NCI-H82 treated with DMSO at 0.1 percent for 48 hours (cell line): ENCODE measurements at regions not wholly inside any gene's neighbourhood (a gene's known extent, or its start where the extent isn't known, plus 50 kb on each side); places are given as distances from the start of the nearest gene placed in this dataset.
"Not testable (repeated sequence)": the region's sequence is repeated elsewhere in the genome, so short reads cannot be mapped to it uniquely, and the experiment has no call there.

ENCODE experiments used
- DNase-seq: peaks from one replicate; lab custom pipeline; 2025; ENCODE audit not compliant: unreplicated experiment; lab: John Stamatoyannopoulos, UW

DNA sequence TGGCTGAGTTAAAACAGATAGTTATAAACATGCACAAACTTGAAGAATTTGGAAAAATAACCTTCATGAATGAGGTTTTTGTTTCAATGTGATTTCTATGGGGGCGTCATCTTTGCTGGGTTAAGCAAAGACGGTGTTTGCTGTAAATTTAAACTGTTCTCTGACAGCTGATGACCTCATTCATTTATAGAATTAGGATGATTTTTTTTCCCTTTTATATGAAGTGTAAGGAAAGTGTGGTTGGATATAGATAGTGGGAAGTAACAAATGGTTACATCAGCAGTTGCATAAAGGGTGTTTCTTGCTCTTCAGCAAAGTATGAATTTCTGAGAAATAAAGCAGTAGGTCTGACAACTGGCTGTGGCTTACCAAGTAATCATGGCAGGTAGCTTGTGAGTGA, 137.2 kb upstream of the CENPW start:
- no peak for DNase-seq

- DNase-seq = no peak
Measured at GRCh38 chr6:126204126-126204525, 135.8 kb upstream of the CENPW start.

DNA sequence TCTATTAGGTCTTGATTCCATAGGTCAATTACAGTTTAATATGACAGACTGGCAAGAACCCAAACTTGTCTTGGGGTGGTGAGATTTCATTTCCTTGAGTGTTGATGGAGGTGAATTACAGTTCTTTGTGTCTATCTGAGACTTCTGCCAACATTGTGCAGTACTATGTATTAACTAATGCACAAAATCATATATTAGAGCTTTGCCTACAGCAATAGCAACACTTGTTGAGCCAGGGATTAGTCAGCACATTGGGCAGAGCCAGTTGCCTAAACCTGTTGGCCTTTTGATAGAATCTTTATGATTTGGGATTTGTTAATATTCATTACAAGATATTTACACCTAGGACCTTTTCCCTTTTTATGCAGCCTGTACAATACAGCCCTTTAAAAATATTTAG, 135.3 kb upstream of the CENPW start:
- DNase-seq = no peak

- DNase-seq = no peak
Measured at GRCh38 chr6:126206504-126207246, 133.2 kb upstream of the CENPW start.

GRCh38 chr6:126210398-126211075, 129.4 kb upstream of the CENPW start:
- no peak for DNase-seq

DNA sequence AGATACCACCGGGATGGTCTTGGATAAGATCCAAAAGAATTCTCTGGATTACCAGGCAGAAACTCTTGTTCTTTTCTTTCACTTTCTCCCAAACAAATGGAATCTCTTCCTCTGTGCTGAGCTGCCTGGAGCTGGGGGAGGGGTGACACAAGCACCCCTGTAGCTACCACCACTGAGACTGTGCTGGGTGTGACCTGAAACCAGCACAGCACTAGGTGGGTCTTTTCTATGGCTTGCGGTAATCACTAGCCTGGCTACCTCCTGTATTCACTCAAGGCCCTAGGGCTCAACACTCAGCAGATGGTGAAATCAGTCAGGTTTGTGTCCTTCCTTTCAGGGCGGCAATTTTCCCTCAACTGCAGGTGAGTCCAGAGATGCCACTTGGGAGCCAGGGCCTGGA, 122.4 kb upstream of the CENPW start:
- DNase-seq = no peak

DNA sequence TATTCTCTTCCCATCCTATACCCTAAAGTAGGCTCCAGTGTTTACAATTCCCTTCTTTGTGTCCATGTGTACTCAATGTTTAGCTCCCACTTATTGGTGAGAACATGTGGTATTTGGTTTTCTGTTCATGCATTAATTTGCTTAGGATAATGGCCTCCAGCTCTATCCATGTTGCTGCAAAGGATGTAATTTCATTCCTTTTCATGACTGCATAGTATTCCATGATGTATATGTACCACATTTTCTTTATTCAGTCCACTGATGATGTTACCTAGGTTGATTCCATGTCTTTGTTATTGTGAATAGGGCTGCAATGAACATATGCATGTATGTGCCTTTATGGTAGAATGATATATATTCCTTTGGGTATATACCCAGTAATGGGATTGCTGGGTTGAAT, 119.0 kb upstream of the CENPW start:
- not testable (repeated sequence) for DNase-seq

- peak; percentile 98 for DNase-seq
Measured at GRCh38 chr6:126227833-126228702, 111.8 kb upstream of the CENPW start.

DNA sequence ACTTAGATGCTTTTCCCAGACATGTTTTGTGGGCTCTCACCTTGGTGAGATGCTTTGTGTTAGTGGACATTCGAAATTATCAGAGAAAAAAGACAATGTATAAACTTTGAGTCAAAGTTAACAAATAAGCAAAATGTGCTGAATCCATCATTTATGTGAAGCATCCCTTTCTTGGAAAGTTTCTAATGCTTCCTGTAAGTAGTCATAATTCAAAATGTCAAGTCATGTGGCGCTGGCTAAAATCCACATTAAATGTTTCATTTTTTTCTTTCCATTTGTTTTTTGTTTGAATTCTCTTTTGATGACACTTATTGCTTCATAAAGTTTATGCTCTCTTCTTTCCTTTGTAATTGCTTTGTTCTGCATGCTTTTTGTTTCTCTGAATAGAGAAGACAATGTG, 107.2 kb upstream of the CENPW start:
- no peak for DNase-seq

DNA sequence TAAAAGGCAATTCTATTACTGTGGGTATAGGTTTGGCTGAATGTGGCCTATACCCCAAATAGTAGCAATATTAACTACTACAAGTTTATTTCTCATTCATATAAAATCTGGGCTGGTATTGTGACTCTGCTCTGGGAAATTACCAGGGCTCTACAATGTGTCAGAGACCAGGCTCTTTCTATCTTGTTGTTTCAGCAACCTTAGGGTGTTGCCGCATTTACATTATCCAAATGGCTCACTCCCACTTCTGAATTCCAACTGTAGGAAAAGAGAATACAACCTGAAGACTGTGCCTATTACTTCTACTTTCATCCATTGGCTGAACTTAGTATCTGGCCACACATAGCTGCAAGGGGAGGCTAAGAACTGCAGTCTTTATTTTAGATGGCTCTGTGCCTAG, 106.7 kb upstream of the CENPW start:
- no peak for DNase-seq

DNA sequence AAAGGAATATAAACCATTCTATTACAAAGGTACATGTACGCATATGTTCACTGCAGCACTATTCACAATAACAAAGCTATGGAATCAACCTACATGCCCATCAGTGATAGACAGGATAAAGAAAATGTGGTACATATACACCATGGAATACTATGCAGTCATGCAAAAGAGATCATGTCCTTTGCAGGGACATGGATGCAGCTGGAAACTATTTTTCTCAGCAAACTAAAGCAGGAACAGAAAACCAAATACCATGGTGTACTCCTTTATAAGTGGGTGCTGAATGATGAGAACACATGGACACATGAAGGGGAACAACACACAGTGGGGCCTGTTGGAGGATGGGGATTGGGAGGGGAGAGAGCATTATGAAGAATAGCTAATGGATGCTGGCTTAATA, 104.6 kb upstream of the CENPW start:
- DNase-seq = no peak

- no peak for DNase-seq
Measured at GRCh38 chr6:126245077-126245476, 94.8 kb upstream of the CENPW start.

DNA sequence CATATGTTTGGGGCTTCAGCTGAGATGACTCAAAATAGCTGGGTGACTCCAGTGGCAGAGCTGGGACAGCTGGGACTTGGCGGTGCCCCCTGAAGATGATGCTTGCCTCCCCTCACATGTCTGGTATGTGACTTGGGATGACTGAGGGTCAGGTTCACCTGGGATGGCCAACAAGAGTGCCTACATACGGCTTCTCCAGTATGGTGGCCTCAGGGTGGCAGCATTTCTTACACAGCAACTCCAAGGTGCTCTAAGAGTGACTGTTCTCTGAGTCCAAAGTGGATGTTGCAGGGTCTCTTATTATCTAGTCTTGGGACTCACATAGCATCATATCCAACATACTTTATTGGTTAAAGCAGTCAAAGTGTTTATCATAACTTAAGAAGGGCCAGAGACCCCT, 87.8 kb upstream of the CENPW start:
- no peak for DNase-seq

GRCh38 chr6:126253431-126253830, 86.5 kb upstream of the CENPW start:
- DNase-seq = no peak

- DNase-seq = no peak
Measured at GRCh38 chr6:126258150-126258549, 81.8 kb upstream of the CENPW start.

GRCh38 chr6:126261792-126262421, 78.0 kb upstream of the CENPW start:
- no peak for DNase-seq

DNA sequence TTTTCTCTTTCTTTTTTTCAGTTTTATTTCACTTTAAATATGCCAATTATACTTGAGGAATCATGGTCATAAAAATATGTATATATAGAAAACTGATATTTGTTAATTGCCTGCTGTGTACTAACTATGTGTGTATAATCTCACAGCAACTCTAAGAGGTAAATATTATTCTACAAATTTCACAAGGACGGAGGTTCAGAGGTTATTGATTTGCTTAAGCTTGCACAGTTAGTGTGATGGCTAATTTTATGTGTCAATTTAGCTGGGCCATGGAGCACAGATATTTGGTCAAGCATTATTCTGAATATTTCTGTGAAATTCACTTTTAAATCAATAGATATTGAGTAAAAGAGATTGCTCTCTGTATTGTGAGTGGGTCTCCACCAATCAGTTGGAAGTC, 75.7 kb upstream of the CENPW start:
- no peak for DNase-seq

- DNase-seq = no peak
Measured at GRCh38 chr6:126266664-126267063, 73.3 kb upstream of the CENPW start.

- no peak for DNase-seq
Measured at GRCh38 chr6:126267626-126268025, 72.3 kb upstream of the CENPW start.

DNA sequence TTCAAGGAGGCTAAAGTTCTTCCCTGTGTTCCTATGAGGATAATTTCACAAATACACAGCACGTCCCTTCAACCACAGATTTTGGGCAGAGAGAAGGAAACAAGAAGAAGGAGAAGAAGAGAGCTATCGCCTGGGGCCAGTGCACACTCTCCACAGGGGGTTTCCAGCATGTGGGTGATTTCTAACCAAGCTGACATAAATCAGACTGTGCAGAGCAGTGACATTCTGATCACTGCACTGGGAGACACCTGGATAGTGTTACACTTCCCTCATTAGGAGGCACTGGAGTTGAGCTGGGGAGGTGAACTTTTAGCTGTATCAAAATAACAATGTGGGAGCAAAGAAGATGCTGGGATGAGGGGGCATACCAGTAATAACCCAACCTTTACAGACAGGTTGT, 71.8 kb upstream of the CENPW start:
- no peak for DNase-seq

GRCh38 chr6:126280287-126280686, 59.6 kb upstream of the CENPW start:
- no peak for DNase-seq
